ENCODE measurements at regions not wholly inside any gene's neighbourhood (a gene's known extent, or its start where the extent isn't known, plus 50 kb on each side); places are given as distances from the start of the nearest gene placed in this dataset.

- TF ChIP-seq BHLHE40 (IDR thresholded peaks at IDR 0.05; ENCODE audit: borderline replicate concordance) (no peak), TARDBP (IDR thresholded peaks at IDR 0.05) (no peak), PKNOX1 (IDR thresholded peaks at IDR 0.05) (no peak), LEF1 (IDR thresholded peaks at IDR 0.05; ENCODE audit: borderline replicate concordance) (no peak), HDGF (IDR thresholded peaks at IDR 0.05; ENCODE audit: borderline replicate concordance) (no peak), FOXM1 (IDR thresholded peaks at IDR 0.05; ENCODE audit: borderline replicate concordance) (no peak), FOXK2 (IDR thresholded peaks at IDR 0.05) (no peak)
These were observed 711.1 kb downstream of the CBLN2 start for GRCh38 chr18:71832946-71833617.
